IgD-negative memory B cell (primary cell): ENCODE measurements at regions not wholly inside any gene's neighbourhood (a gene's known extent, or its start where the extent isn't known, plus 50 kb on each side); places are given as distances from the start of the nearest gene placed in this dataset.

Experiments used
- H3K27ac Mint-ChIP-seq, 3 donors: one replicate each; pipeline ENCODE4 v1.8.0; 2020 to 2022; ENCODE audit warnings: mild to moderate bottlenecking in 3 of 3, mixed read lengths in 3 of 3, moderate library complexity in 1 of 3
- H3K27me3 Mint-ChIP-seq: one replicate; pipeline ENCODE4 v1.8.0; 2021; ENCODE audit warnings: mixed read lengths
- H3K36me3 Mint-ChIP-seq: one replicate; pipeline ENCODE4 v1.8.0; 2020; ENCODE audit warnings: mild to moderate bottlenecking, mixed read lengths
- H3K4me1 Mint-ChIP-seq, 3 donors: one replicate each; pipeline ENCODE4 v1.8.0; 2020 to 2022; ENCODE audit warnings: mixed read lengths in 3 of 3, mild to moderate bottlenecking in 1 of 3
- H3K4me3 Mint-ChIP-seq, 4 donors: one replicate each; pipeline ENCODE4 v1.8.0; 2020 to 2022; ENCODE audit warnings: mild to moderate bottlenecking in 4 of 4, mixed read lengths in 4 of 4, moderate library complexity in 3 of 4
- H3K9me3 Mint-ChIP-seq, 3 donors: one replicate each; pipeline ENCODE4 v1.8.0; 2020 to 2021; ENCODE audit warnings: mixed read lengths in 3 of 3, mild to moderate bottlenecking in 1 of 3

- peaks cover 8 to 27% (median 12%) of the 10 kb centered on the region in 3 donors for H3K9me3 Mint-ChIP-seq
- H3K27ac Mint-ChIP-seq: no peak overlapping the region
- H3K4me1 Mint-ChIP-seq: peaks cover 0 to 1% (median 0%) of the 10 kb centered on the region in 3 donors
- peaks cover 1% of the 10 kb centered on the region for H3K36me3 Mint-ChIP-seq
- H3K4me3 Mint-ChIP-seq: no peak overlapping the region
- peaks cover 16% of the 10 kb centered on the region for H3K27me3 Mint-ChIP-seq
Measured at GRCh38 chr1:229086091-229086490, 184.8 kb upstream of the RAB4A start.

GRCh38 chr1:229086686-229087085, 184.2 kb upstream of the RAB4A start:
- Mint-ChIP-seq H3K4me1 (peaks cover 0 to 1% (median 1%) of the 10 kb centered on the region in 3 donors), H3K36me3 (peaks cover 1% of the 10 kb centered on the region), H3K27ac (no peak overlapping the region), H3K9me3 (peaks cover 4 to 22% (median 7%) of the 10 kb centered on the region in 3 donors), H3K4me3 (no peak overlapping the region), H3K27me3 (peaks cover 15% of the 10 kb centered on the region)

GRCh38 chr1:229087339-229087738, 183.6 kb upstream of the RAB4A start:
- Mint-ChIP-seq H3K9me3 (peaks cover 3 to 16% (median 5%) of the 10 kb centered on the region in 3 donors), H3K36me3 (peaks cover 1% of the 10 kb centered on the region), H3K27me3 (peaks cover 14% of the 10 kb centered on the region), H3K4me1 (peaks cover 0 to 5% (median 5%) of the 10 kb centered on the region in 3 donors), H3K27ac (no peak overlapping the region), H3K4me3 (no peak overlapping the region)

- Mint-ChIP-seq H3K36me3 (peaks cover 1% of the 10 kb centered on the region), H3K4me3 (no peak overlapping the region), H3K9me3 (peaks cover 2 to 10% (median 2%) of the 10 kb centered on the region in 3 donors), H3K27me3 (peaks cover 12% of the 10 kb centered on the region), H3K27ac (no peak overlapping the region), H3K4me1 (peaks cover 6 to 11% (median 11%) of the 10 kb centered on the region in 3 donors)
Measured at GRCh38 chr1:229087906-229088305, 183.0 kb upstream of the RAB4A start.

GRCh38 chr1:229088711-229089110, 182.2 kb upstream of the RAB4A start:
- Mint-ChIP-seq H3K27ac (no peak overlapping the region), H3K4me1 (peaks cover 13 to 18% (median 13%) of the 10 kb centered on the region in 3 donors), H3K4me3 (no peak overlapping the region), H3K36me3 (no peaks in the 10 kb centered on the region), H3K9me3 (peaks cover 0 to 3% (median 2%) of the 10 kb centered on the region in 3 donors), H3K27me3 (peaks cover 12% of the 10 kb centered on the region)

GRCh38 chr1:229089586-229090208, 181.2 kb upstream of the RAB4A start:
- H3K4me1 Mint-ChIP-seq: peaks cover 13 to 22% (median 13%) of the 10 kb centered on the region in 3 donors
- no peak overlapping the region for H3K4me3 Mint-ChIP-seq
- H3K9me3 Mint-ChIP-seq: no peaks in the 10 kb centered on the region
- peaks cover 12% of the 10 kb centered on the region for H3K27me3 Mint-ChIP-seq
- H3K36me3 Mint-ChIP-seq: no peaks in the 10 kb centered on the region
- H3K27ac Mint-ChIP-seq: no peak overlapping the region

- Mint-ChIP-seq H3K4me3 (peak overlapping the region in 2 of 4 donors; percentile 33 to 78), H3K27me3 (peaks cover 6% of the 10 kb centered on the region), H3K27ac (no peak overlapping the region), H3K9me3 (peaks cover 2 to 6% (median 5%) of the 10 kb centered on the region in 3 donors), H3K36me3 (no peaks in the 10 kb centered on the region), H3K4me1 (peaks cover 13 to 24% (median 13%) of the 10 kb centered on the region in 3 donors)
Measured at GRCh38 chr1:229091721-229092136, 179.2 kb upstream of the RAB4A start.

- Mint-ChIP-seq H3K9me3 (peaks cover 2 to 6% (median 5%) of the 10 kb centered on the region in 3 donors), H3K4me3 (peak overlapping the region in 2 of 4 donors; percentile 74 to 84), H3K4me1 (peaks cover 13 to 24% (median 13%) of the 10 kb centered on the region in 3 donors), H3K36me3 (no peaks in the 10 kb centered on the region), H3K27me3 (peaks cover 6% of the 10 kb centered on the region), H3K27ac (no peak overlapping the region)
Measured at GRCh38 chr1:229092377-229093237, 178.3 kb upstream of the RAB4A start.

GRCh38 chr1:229093238-229093540, 177.7 kb upstream of the RAB4A start:
- H3K27ac Mint-ChIP-seq: no peak overlapping the region
- peak overlapping the region in 1 of 4 donors; percentile 74 for H3K4me3 Mint-ChIP-seq
- peaks cover 9% of the 10 kb centered on the region for H3K27me3 Mint-ChIP-seq
- no peaks in the 10 kb centered on the region for H3K36me3 Mint-ChIP-seq
- H3K9me3 Mint-ChIP-seq: peaks cover 2 to 6% (median 5%) of the 10 kb centered on the region in 3 donors
- H3K4me1 Mint-ChIP-seq: peaks cover 13 to 24% (median 13%) of the 10 kb centered on the region in 3 donors

GRCh38 chr1:229093609-229094336, 177.1 kb upstream of the RAB4A start:
- peak overlapping the region in 1 of 4 donors; percentile 36 for H3K4me3 Mint-ChIP-seq
- H3K36me3 Mint-ChIP-seq: no peaks in the 10 kb centered on the region
- H3K27ac Mint-ChIP-seq: no peak overlapping the region
- H3K9me3 Mint-ChIP-seq: peaks cover 2 to 6% (median 5%) of the 10 kb centered on the region in 3 donors
- H3K27me3 Mint-ChIP-seq: peaks cover 5% of the 10 kb centered on the region
- H3K4me1 Mint-ChIP-seq: peaks cover 13 to 24% (median 13%) of the 10 kb centered on the region in 3 donors

- no peak overlapping the region for H3K4me3 Mint-ChIP-seq
- no peak overlapping the region for H3K27ac Mint-ChIP-seq
- peaks cover 5% of the 10 kb centered on the region for H3K27me3 Mint-ChIP-seq
- peaks cover 13 to 23% (median 13%) of the 10 kb centered on the region in 3 donors for H3K4me1 Mint-ChIP-seq
- H3K9me3 Mint-ChIP-seq: peaks cover 2 to 6% (median 5%) of the 10 kb centered on the region in 3 donors
- no peaks in the 10 kb centered on the region for H3K36me3 Mint-ChIP-seq
Measured at GRCh38 chr1:229094476-229095311, 176.2 kb upstream of the RAB4A start.

GRCh38 chr1:229095325-229095724, 175.6 kb upstream of the RAB4A start:
- Mint-ChIP-seq H3K4me1 (peaks cover 13 to 23% (median 13%) of the 10 kb centered on the region in 3 donors), H3K27me3 (peaks cover 5% of the 10 kb centered on the region), H3K4me3 (no peak overlapping the region), H3K27ac (no peak overlapping the region), H3K36me3 (no peaks in the 10 kb centered on the region), H3K9me3 (peaks cover 2 to 6% (median 5%) of the 10 kb centered on the region in 3 donors)

- peaks cover 8 to 19% (median 13%) of the 10 kb centered on the region in 3 donors for H3K4me1 Mint-ChIP-seq
- H3K36me3 Mint-ChIP-seq: no peaks in the 10 kb centered on the region
- H3K27me3 Mint-ChIP-seq: peaks cover 3% of the 10 kb centered on the region
- no peak overlapping the region for H3K4me3 Mint-ChIP-seq
- peaks cover 2 to 6% (median 5%) of the 10 kb centered on the region in 3 donors for H3K9me3 Mint-ChIP-seq
- peak overlapping the region in 1 of 3 donors; percentile 28 for H3K27ac Mint-ChIP-seq
Measured at GRCh38 chr1:229097356-229097755, 173.6 kb upstream of the RAB4A start.

- Mint-ChIP-seq H3K4me3 (no peak overlapping the region), H3K4me1 (peaks cover 0 to 9% (median 3%) of the 10 kb centered on the region in 3 donors), H3K9me3 (peaks cover 2 to 7% (median 5%) of the 10 kb centered on the region in 3 donors), H3K27me3 (peaks cover 3% of the 10 kb centered on the region), H3K36me3 (no peaks in the 10 kb centered on the region), H3K27ac (no peak overlapping the region)
Measured at GRCh38 chr1:229098361-229098760, 172.6 kb upstream of the RAB4A start.
